Fibroblast of skin of abdomen (primary cell): ENCODE measurements at regions not wholly inside any gene's neighbourhood (a gene's known extent, or its start where the extent isn't known, plus 50 kb on each side); places are given as distances from the start of the nearest gene placed in this dataset.

ENCODE experiments used
- DNase-seq: peaks from one replicate; pipeline ENCODE4 v3.0.0-alpha.2; 2013

DNA sequence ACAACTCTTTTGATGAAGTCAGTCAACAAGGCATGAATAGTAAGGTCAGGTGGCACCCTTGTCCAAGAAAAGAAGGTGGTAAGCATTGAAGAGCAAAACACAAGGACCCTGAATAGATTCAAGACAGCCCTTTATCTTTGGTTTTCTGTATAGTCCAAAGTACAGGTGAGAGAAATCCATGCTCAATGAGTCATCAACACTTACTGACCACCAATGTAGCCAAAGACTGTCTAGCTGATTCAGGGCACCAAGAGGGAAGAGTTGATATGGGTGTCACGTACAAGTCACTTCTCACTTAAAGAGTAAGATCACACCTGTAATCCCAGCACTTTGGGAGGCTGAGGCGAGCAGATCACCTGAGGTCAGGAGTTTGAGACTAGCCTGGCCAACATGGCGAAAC, 528.3 kb downstream of the CD83 start:
- no peak for DNase-seq

DNA sequence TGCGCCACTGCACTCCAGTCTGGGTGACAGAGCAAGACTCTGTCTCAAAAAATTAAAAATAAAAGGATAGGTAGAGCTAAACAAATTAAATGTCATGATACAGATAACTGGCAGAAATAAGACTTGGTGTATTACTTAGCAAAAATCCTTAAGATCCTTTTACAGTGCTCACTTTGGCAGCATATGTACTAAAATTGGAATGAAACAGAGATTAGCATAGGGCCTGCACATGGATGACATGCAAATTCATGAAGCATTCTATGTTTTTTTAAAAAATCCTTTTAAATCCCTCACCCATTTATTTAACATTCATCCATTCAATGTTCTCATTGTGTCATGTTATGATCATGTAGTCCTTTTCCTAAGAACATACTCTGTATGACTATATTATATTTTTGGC, 528.8 kb downstream of the CD83 start:
- DNase-seq = no peak

DNA sequence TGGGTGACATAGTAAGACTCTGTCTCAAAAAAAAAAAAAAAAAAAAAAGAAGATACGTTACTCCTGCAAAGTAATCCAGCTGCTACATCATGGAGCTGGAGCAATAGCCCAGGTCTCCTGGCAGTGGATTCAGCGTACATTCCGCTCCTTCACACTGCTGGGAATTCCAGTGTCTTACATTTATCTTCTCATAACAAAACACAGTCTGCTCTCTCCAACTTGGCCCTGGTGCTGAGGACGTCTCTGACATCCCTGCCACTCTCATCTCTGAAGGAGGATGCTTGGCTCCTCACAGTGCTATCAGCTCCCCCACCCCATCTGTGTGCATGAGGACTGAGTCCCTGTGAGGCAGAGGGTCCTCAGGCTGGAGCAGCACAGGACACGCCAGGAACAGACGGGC, 529.8 kb downstream of the CD83 start:
- DNase-seq = no peak

DNA sequence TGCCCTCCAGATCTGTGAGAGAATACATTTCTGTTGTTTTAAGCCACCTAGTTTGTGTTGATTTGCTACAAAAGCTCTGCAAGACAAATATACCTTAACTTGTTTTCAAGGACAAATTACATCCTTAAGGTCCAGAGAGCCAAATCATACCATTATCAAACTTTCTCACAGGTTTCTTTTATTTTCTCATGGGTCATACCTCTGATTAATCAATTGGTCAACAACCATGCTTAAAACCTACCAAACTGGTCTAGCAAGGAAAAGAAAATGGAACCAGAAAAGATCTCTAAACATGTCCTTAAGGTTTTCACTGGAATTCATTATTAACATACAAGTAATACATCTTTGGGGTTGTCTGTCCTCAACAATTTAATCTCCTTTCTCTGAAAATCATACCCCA, 535.0 kb downstream of the CD83 start:
- no peak for DNase-seq

DNA sequence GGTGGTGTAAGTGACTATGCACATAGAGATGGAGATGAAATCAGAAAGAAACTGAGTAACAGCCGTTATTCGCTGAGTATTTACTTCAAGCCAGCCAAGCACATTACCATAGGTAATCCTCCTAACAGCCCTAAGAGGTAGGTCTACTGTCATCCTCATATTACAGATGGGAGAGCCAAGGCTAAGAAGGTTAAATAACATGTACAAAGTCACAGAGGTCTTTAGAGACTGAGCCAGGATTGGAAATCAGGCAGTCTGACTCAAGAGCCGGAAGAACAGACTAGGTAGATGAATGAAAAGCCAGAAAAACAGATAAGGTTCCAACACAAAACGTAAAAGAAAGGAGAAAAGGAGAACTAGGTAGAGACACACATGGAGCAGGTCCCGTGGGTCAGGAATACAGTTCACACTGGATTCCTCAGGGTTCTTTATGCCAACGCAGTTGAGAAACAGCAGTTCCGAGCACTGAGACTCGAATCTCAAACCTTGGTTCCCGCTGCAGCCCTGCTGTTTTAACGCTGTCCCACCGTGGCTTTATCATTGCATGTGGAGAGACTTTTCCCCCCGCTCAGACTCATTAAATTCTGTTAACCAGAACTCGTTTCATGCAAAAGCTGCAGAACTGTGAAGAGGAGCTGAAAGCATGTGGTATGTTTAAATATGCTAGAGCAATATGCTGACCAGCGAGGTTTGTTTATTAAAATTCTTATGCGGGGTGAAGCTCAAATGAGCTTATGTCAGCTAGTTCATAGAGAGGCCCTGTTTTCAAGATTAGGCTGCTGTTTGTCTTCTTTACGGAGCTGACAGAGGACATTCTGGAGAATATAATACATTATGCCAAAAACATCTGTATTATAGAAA, 537.9 kb downstream of the CD83 start:
- DNase-seq = no peak

DNA sequence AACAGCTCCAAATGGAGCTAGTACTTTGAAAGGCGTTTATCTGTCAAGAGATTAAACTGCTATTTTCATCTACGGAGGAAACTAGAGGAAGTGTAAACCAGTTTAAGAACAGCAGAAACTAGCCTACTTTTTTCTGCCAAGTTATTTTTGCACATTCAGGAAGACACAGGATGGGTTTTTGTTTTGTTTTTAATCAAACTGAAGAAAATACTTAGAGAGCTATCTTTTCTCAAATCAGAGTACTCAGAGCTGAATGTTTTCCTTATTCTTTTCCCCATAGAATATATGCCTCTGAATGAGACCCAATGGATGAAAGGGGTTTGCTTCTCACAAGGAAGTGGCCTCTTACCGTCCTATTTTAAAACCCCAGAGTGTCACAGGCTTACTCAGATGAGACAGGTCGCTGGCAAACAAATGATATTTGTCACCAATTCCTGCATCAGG, 538.5 kb downstream of the CD83 start:
- DNase-seq = no peak

DNA sequence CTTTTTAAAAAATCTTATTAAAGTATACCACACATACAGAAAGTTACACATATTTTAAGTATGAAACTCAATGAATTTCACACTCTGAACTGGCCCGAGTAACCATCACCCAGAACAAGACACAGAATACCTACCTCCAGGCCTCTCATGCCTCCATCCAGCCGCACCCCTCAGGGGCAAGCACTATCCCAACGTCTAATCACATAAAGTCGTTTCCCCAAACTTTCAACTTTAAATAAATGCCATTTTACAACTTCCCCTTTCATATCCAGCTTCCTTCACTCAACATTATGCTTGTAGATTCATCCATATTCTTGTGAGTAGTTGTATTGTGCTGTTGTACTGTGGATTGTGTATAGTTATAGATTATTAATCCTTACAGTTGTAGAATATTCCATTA, 539.1 kb downstream of the CD83 start:
- DNase-seq = no peak

DNA sequence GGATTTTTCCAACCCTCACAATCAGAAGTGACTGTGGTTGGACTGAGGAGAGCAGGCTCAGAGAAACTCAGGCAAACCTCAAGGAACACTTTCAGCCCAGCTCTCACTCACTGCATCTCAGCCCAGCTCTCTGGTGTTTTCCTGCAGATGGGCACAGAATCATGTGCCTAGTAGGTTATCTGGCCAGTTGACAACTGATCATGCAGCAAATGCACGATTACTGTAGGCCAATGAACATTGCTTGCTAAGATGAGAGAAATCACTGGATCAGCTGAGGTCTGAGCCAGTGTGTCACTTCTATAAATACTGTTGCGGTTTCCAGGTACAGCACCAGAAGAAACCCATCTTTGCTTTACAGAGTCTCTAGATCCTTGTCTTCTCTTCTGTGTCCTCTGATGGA, 540.5 kb downstream of the CD83 start:
- no peak for DNase-seq

DNA sequence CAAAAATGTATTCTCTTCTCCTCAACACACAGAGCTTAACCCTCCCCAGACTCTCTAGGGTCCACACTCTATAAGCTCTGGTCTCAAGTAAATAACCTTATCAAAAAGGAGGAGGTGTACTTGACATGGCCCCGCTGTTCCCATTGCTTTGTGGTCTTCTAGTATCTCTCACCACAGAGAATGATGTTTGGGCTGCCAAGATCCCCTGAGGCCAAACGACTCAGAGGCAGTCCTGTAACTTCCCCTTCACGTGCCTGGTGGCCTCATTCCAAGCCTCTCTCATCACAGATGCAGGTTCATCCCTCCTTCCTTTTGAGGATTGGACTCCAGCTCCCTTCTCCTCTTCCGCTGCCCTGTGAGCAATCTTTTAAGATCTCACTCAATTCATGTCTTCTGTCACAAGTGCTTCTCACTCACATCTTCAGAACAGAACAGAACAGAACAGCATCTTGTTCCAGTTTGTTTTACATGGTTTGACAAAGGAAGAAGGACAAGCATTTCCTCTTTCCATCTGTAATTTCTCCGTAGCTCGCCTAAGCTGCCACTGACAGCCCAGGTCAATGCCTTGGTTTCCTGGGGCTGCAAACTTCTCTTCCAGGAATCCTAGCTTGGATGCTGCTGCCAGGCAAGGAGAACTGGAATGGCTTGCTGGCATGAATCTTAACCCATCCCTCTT, 541.5 kb downstream of the CD83 start:
- DNase-seq = peak; percentile 46

DNA sequence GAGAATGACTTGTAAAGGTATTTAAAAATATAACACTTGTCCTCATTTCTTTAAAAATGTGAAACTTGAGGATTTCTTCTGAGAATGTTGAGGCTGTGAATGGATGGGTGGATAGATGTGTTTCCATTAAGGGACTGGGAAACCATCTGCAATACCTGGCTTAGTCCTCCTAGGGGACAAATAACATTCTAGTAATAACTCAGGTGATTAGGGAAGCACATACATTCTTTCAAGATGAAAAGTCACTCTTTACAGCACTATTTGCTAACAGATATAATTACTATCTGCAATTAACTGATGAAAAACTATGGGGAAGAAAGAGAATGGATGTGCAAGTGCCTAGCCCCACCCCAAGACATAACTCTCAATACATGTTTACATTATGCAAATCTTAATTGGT, 542.3 kb downstream of the CD83 start:
- DNase-seq = no peak

DNA sequence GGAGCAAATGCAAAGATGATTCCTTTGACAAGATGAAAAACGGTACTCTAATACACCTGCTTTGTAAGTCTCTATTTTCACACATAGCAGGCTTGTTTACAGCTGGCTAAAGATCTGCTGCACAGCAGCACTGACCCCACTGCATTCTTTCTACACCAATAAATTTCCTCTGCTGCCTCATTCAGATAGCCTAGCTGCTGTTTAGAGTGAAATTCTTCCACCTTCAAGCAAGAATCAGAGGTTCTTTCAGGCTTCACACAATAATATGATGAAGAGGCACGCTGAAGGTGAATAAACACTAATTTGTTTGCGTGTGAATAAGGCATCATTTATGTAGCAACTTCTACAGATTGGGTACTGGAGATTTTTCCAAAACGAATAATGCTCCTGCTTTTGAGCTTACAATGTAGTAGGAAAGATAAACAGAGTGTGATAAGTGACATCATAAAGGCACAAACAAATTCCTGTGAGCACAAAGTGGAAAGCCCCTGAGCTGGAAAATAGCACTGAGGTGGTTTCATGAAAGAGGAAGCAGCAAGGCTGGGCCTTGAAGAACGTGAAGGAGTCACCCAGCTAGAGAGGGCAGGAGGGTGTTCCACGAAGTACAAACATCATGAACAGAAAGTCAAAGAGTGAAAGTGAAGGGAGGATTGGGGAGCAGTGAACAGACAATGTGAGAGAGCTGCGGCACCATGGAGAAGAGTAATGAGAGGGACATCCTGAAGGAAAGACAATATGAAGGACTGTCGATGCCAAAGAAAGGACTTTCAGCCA, 543.4 kb downstream of the CD83 start:
- no peak for DNase-seq

DNA sequence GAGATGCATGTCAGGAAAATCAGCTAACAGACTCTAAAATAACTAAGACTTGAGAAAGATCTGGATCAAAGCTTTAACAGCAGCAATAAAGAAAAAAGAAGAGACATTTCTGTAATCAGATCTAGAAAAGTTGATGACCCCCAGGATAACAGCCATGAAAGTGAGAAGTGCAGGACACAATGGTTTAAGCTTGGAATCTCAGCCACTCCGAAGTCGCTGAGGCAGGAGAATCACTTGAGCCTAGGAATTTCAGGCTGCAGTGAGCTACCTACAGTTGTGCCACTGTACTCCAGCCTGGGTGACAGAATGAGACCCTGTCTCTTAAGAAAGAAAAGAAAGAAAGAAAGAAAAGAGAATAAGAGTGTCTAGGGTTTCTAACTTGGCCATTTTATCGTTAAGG, 544.1 kb downstream of the CD83 start:
- DNase-seq = no peak

DNA sequence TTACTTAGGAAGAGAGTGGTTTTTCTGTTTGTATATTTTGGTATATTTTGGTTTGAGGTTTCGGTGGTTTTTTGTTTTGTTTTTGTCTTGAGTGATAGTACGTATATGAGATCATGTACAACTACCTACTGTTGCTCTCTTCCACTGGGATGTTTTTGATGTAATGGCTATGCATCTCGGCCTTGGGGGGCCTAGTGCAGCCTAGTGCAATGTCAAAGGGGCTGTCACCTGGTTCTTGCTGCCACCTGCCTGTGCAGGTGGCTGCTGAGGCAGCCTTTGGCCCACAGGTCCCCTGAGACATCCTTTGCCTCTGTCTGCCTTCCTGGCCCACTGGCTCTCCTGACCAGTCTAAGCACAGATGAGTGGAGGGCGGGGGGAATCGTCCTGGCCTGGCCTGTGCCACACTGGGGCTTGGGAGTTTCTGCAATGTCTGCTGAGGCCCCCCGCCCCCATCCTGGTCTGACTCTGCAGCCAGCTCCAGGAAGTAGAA, 546.6 kb downstream of the CD83 start:
- no peak for DNase-seq

DNA sequence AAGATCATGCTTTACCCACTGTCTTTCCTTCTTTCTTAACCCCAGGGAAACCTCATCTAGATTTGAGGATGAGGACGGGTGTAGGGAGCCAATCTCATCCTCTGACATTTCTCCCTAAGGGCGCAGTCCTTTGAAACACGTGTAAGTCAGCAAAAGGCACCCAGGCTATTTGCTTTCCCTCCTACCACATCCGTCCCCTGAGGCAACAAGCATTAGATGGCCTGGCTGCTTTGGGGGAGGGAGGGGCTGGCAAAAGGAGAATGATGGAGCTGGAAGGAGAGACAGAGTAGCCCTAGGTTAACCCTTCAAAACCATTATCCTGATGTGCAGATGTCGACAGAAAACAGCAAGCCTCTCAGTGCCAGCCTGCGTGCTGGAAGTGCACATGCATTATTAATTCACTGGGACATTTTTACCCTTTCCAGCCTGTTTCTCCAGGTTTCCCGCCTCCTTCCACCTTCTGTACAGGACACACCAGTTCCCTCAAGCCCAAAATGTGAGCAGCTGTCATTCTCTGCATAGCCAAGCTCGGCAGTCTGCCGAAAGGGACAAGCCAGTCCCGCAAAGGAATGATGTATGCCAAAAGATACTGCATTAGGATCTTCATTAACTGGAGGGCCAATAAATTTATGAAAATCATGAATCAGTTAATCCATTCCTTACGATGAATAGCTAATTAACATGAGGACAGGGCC, 547.2 kb downstream of the CD83 start:
- no peak for DNase-seq

DNA sequence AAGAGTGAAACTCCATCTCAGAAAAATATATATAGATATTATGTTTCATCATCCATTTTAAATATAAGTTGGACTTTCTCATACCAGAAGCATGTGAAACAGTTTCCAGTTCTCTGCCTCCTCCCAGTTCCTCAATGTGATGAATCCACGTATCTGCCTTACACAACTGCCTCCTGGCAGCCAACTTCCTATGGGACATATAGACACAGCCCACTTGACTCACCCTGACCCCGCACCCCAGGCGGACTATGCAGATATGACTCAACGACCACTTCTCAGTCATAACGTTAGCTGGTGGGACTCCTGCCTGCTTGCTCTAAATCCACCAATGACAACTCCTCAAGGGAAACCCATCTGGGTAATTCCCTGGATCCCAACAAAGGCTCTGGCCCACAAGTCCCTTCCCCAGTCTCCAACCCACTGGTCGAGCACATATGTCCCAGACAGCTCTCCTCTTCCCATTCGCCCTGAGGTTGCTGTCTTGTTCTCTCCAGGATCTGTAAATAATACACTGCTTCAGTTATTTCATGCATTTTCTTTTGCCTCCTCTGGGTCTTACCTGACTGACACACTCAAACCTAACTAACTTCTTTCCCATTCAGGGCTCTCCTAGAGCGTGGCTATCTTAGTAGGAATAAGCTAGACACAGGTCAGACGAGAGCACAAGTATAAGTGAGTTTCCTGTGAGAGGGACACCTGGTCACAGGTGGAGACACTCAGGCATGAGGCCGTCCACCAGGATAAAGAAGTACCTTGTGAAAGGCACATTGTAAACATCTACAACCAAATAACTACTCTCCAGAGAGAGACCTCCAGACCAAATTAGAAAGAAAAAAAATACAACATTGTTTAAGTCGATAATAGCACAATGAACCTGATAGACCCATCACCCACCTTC, 548.5 kb downstream of the CD83 start:
- DNase-seq = peak; percentile 98

DNA sequence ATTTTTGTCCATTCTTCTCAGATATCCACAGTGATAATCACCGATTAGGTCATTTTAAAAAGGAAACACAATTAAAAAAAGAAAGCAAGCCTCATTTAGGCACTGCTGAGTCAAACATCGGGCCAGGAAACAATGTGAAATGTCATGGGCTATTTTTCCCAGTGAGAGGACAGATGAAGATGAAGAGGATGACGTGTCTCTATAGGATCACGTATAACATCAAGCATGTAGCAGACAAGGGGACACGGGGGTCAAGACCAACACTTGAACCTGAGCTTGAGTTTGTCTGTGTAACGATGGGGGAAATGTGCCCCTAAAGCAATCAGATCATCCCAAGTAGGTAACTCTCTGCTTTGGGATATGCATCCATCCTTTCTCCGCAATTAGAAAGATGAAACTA, 553.2 kb downstream of the CD83 start:
- DNase-seq = no peak

DNA sequence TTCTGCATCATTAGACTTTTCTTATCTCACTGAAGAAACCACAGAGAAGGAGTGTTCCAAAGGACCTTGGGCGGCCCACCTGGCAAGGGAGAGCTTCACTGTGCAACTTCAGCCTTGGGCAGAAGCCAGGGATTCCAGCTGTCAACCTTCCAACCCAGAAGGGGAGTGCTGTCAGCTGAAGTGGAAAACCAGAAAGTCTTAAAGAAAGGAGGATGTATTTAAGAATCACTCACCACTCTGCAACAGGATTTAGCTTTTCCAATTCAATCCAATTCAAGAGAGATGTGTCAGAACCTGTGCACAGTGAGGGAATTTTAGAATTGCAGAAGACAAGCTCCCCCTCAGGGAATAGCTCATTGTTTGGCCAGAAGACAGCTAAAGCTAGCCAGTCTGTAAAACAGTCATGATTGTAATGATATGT, 553.7 kb downstream of the CD83 start:
- peak; percentile 85 for DNase-seq

DNA sequence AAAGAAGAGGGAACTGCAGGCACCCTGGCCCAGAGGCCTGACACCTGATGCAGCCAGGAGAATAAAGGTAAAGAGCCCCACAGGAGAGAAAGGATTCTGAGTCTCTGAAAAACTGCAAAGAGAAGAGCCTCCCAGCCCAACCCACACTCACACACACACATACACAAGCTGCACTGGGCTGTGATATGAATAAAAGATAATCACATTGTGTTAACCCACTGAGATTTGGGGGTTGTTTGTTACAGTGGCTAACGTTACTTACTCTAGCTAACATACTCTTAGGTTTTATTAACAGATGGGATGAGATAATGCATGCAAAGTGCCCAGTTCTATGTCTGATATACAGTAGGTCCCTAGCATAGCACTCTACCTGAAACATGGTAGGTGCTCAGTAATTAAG, 554.4 kb downstream of the CD83 start:
- DNase-seq = no peak

DNA sequence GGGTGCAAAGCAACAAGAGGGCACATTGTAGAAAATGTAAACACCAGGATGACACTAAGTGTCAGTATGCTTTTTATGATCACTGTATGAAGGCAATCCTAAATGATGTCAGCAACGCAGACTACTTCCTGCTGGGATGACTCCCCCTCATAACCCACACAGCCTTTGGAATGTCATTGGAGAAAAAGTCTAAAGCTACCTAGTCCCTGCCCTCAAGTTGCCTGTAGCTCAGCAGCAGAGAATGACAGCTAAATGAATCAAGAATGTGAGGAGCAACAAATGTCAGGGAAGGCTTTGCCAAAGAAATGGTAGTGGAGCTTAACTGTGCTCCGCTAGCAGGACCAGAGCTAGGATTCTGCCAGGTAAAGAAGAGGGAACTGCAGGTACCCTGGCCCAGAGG, 555.6 kb downstream of the CD83 start:
- DNase-seq = peak; percentile 62

DNA sequence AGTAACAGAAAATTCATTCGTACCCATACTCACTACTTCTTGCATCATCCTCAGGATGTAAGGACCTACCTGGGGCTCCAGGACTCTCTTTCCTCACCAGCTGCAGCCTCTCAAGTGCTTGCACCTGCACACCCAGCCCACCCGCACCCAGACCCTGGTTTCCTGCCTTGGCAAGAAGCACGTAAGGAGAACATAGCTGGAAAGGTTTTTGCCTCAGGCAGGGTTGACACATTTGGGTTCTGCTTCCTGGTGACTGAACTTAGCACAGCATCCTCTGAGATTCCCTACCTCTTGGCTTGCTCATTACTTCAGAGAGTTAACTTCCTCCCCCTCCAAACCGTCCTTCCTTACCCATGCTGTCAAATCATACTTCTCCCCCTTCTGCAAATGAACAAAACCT, 556.9 kb downstream of the CD83 start:
- no peak for DNase-seq

DNA sequence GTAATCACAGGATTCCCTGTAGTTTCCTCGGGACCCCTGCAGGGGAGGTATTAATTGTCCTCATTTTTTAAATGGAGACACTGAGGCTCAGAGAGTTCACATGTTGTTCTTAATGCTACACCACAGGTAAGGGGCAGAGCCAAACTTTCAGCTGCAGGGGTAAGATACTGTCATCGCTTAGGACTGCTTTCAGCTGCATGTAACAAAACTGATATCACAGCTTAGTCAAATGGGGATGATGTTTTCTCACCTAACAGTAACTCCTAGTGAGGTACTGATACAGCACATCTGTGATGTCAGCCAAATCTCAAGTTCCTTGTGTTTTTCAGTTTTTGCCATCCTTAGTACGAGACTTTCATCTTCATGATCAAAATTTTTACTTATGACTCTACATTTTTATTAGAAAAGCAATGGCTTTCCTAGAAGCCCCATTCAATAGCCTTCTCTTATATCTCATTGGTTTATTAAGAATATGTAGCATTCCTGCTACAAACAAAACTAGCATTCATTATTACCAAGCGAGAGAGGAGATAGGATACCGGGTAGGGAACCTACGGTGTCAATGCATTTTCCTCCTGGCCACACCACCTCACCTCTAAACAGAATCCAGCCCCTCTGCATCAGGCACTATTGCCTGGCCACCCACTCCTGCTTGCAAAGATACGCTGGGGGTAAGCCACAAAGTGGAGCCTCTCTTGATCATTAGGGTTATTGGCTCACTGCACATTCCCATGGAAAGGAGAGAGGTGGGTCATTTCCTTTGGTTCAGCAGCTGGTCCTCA, 557.5 kb downstream of the CD83 start:
- DNase-seq = no peak
